ENCODE measurements at regions not wholly inside any gene's neighbourhood (a gene's known extent, or its start where the extent isn't known, plus 50 kb on each side); places are given as distances from the start of the nearest gene placed in this dataset.

DNA sequence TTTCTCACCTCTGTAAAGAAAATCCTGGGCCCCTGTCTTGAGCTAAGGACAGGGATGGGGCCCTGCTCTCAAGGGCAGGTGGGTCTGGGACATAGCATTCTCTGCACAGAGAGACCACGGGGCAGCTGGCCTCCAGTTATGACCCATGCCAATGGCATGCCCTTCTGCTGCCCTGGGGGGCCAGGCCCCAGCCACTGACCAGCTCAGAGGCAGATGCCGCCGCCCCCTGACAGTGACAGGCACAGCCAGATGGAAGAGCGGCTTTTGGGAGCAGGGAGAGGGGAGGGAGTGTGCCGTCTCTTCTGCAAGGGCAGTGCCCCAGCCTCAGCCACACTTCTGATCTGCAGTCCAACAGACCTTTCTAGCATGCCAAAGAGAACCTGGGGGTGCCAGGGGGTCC lies 114.8 kb upstream of the NAV2 start:
- Histone ChIP-seq H3K4me2 (ENCODE audit: low read length) (no peak overlapping the region), H2AFZ (ENCODE audit: low read depth, low read length) (no peak overlapping the region), H4K20me1 (ENCODE audit: insufficient read depth) (no peaks in the 10 kb centered on the region), H3K4me3 (ENCODE audit: low read length) (no peak overlapping the region), H3K9me2 (ENCODE audit: insufficient read depth, low read length) (no peaks in the 10 kb centered on the region), H3K79me2 (replicated peaks; ENCODE audit: insufficient read depth, low read length) (no peaks in the 10 kb centered on the region), H3K27me3 (ENCODE audit: insufficient read depth, low read depth, low read length) (no peaks in the 10 kb centered on the region), H3F3A (ENCODE audit: insufficient read depth, low read length, poor library complexity, severe bottlenecking) (no peaks in the 10 kb centered on the region), H3K36me3 (ENCODE audit: insufficient read depth, low read length) (no peaks in the 10 kb centered on the region), H3K9ac (ENCODE audit: low read length) (no peak overlapping the region), H3K9me3 (ENCODE audit: low read length) (no peaks in the 10 kb centered on the region), H3K27ac (ENCODE audit: low read length) (no peak overlapping the region)
- TF ChIP-seq CTCF (IDR thresholded peaks at IDR 0.05; ENCODE audit: poor library complexity, severe bottlenecking) (no peak), MXI1 (conservative IDR thresholded peaks at IDR 0.05; ENCODE audit: poor library complexity, severe bottlenecking) (no peak), EZH2 (IDR thresholded peaks at IDR 0.05; ENCODE audit: borderline replicate concordance, insufficient read depth, low read length, poor library complexity, severe bottlenecking) (no peak), TAF1 (IDR thresholded peaks at IDR 0.05; ENCODE audit: low read depth) (no peak), EP300 (conservative IDR thresholded peaks at IDR 0.05; ENCODE audit: poor library complexity, severe bottlenecking) (no peak), POLR2AphosphoS5 (IDR thresholded peaks at IDR 0.05) (no peak), RAD21 (conservative IDR thresholded peaks at IDR 0.05) (no peak), SMC3 (conservative IDR thresholded peaks at IDR 0.05; ENCODE audit: poor library complexity) (no peak)
- TF ChIP-seq, protein P1, sequence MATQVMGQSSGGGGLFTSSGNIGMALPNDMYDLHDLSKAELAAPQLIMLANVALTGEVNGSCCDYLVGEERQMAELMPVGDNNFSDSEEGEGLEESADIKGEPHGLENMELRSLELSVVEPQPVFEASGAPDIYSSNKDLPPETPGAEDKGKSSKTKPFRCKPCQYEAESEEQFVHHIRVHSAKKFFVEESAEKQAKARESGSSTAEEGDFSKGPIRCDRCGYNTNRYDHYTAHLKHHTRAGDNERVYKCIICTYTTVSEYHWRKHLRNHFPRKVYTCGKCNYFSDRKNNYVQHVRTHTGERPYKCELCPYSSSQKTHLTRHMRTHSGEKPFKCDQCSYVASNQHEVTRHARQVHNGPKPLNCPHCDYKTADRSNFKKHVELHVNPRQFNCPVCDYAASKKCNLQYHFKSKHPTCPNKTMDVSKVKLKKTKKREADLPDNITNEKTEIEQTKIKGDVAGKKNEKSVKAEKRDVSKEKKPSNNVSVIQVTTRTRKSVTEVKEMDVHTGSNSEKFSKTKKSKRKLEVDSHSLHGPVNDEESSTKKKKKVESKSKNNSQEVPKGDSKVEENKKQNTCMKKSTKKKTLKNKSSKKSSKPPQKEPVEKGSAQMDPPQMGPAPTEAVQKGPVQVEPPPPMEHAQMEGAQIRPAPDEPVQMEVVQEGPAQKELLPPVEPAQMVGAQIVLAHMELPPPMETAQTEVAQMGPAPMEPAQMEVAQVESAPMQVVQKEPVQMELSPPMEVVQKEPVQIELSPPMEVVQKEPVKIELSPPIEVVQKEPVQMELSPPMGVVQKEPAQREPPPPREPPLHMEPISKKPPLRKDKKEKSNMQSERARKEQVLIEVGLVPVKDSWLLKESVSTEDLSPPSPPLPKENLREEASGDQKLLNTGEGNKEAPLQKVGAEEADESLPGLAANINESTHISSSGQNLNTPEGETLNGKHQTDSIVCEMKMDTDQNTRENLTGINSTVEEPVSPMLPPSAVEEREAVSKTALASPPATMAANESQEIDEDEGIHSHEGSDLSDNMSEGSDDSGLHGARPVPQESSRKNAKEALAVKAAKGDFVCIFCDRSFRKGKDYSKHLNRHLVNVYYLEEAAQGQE (IDR thresholded peaks at IDR 0.05; ENCODE audit: borderline replicate concordance) = no peak

DNA sequence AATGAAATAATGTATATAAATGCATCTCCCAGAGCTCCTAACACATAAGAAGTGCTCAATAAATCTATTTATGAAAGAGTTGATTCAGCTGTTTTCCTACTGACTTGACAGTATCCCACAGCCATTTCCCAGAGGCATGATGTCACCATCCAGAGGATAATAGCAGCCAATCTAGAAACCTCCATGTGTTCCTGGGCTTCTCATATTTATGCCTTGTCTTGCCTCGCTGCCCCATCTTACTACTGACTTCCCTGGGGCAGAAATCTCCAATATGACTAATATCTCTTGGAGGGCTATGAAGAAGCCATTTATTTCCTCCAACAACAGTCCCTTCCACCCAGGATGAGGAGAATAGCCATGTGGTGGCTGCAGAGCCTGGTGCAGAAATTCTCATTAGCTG lies 115.4 kb upstream of the NAV2 start:
- no peaks in the 10 kb centered on the region for H3K27me3 ChIP-seq (ENCODE audit: insufficient read depth, low read depth, low read length)
- H3K4me2 ChIP-seq (ENCODE audit: low read length) = no peak overlapping the region
- no peaks in the 10 kb centered on the region for H3F3A ChIP-seq (ENCODE audit: insufficient read depth, low read length, poor library complexity, severe bottlenecking)
- no peak overlapping the region for H3K27ac ChIP-seq (ENCODE audit: low read length)
- no peaks in the 10 kb centered on the region for H3K79me2 ChIP-seq (replicated peaks; ENCODE audit: insufficient read depth, low read length)
- no peaks in the 10 kb centered on the region for H3K9me3 ChIP-seq (ENCODE audit: low read length)
- H2AFZ ChIP-seq (ENCODE audit: low read depth, low read length) = no peak overlapping the region
- TF ChIP-seq CTCF (IDR thresholded peaks at IDR 0.05; ENCODE audit: poor library complexity, severe bottlenecking) = no peak
- no peak overlapping the region for H3K9ac ChIP-seq (ENCODE audit: low read length)
- H3K9me2 ChIP-seq (ENCODE audit: insufficient read depth, low read length) = no peaks in the 10 kb centered on the region
- H3K4me3 ChIP-seq (ENCODE audit: low read length) = no peak overlapping the region
- H4K20me1 ChIP-seq (ENCODE audit: insufficient read depth) = no peaks in the 10 kb centered on the region
- H3K36me3 ChIP-seq (ENCODE audit: insufficient read depth, low read length) = no peaks in the 10 kb centered on the region

Data from neural cell (in vitro differentiated cells).